ENCODE measurements at regions not wholly inside any gene's neighbourhood (a gene's known extent, or its start where the extent isn't known, plus 50 kb on each side); places are given as distances from the start of the nearest gene placed in this dataset.

DNA sequence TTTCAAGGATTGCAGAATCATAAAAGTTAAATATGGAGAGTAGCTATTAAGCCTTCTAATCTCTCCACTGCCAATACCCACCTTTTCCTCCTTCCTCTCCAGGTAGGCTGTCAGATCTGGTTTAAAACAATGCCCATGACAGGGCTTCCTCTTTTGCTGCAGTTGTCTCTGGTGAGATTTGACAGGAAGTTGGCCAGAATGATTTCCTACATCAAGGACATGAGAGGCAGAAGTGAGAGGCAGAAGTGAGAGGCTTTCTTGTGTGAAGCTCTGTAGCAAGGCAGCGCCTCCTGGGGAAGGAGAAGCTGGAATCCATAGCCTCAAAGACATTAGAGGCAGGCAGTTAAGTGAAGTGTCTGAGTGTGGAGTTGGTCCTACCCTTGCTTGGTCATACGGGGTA is 385.7 kb downstream of the HRH4 start:
- H3K23ac ChIP-seq (ENCODE audit: low read depth, low read length), result no peak overlapping the region; the same call in 1 of the 2 replicates
- no peak overlapping the region for H3K4me2 ChIP-seq (ENCODE audit: low read depth, low read length)
- H3K27ac ChIP-seq (ENCODE audit: insufficient read depth, low read length), result no peak overlapping the region
- no peak overlapping the region for H4K91ac ChIP-seq (ENCODE audit: insufficient read depth, low read depth, low read length)
- no peak overlapping the region for H2AK5ac ChIP-seq (ENCODE audit: low read depth, low read length)
- H3K56ac ChIP-seq (ENCODE audit: extremely low read depth, insufficient read depth, low read length), result no peak overlapping the region
- no peaks in the 10 kb centered on the region; the same call in 1 of the 2 replicates for H3K36me3 ChIP-seq (ENCODE audit: control insufficient read depth, insufficient read depth, low read length)
- no peak overlapping the region for H3K4me3 ChIP-seq (ENCODE audit: insufficient read depth, low read depth, low read length)
- H2AFZ ChIP-seq (replicated peaks; ENCODE audit: low read length, poor library complexity), result no peak overlapping the region
- H4K20me1 ChIP-seq (ENCODE audit: insufficient read depth, low read length), result no peaks in the 10 kb centered on the region
- H4K8ac ChIP-seq (ENCODE audit: low read depth in 2 of 2, low read length in 2 of 2), result no peak overlapping the region
- ATAC-seq (ENCODE audit: low read depth) (no peak), DNase-seq (no peak)
- H3K9me3 ChIP-seq (ENCODE audit: control insufficient read depth, insufficient read depth, low read length), result no peaks in the 10 kb centered on the region
- H2AK9ac ChIP-seq (replicated peaks; ENCODE audit: low read depth, low read length, poor library complexity), result no peak overlapping the region
- TF ChIP-seq RCOR1 (IDR thresholded peaks at IDR 0.05; ENCODE audit: insufficient replicate concordance, low read length) (no peak), NFE2L2 (IDR thresholded peaks at IDR 0.05; ENCODE audit: low read depth, low read length) (no peak), BHLHE40 (IDR thresholded peaks at IDR 0.05; ENCODE audit: low read depth, low read length) (no peak), SMC3 (IDR thresholded peaks at IDR 0.05; ENCODE audit: low read depth, low read length) (no peak), FOS (IDR thresholded peaks at IDR 0.05; ENCODE audit: low read depth, low read length) (no peak), MAFK (IDR thresholded peaks at IDR 0.05; ENCODE audit: low read depth, low read length) (no peak), MAZ (IDR thresholded peaks at IDR 0.05; ENCODE audit: borderline replicate concordance, low read depth, low read length) (no peak), RFX5 (IDR thresholded peaks at IDR 0.05; ENCODE audit: low read depth, low read length) (no peak), CHD1 (IDR thresholded peaks at IDR 0.05; ENCODE audit: low read depth, low read length) (no peak), MXI1 (IDR thresholded peaks at IDR 0.05; ENCODE audit: borderline replicate concordance, low read depth, low read length) (no peak)
- TF ChIP-seq, protein P1, sequence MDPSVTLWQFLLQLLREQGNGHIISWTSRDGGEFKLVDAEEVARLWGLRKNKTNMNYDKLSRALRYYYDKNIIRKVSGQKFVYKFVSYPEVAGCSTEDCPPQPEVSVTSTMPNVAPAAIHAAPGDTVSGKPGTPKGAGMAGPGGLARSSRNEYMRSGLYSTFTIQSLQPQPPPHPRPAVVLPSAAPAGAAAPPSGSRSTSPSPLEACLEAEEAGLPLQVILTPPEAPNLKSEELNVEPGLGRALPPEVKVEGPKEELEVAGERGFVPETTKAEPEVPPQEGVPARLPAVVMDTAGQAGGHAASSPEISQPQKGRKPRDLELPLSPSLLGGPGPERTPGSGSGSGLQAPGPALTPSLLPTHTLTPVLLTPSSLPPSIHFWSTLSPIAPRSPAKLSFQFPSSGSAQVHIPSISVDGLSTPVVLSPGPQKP (IDR thresholded peaks at IDR 0.05; ENCODE audit: borderline replicate concordance, low read depth, low read length), result no peak
- H2BK20ac ChIP-seq (ENCODE audit: low read depth, low read length), result no peak overlapping the region
- BruUV-seq (replicated peaks), result no TSS peak
- 0 out of 2 replicates have a peak, but pooled peaks cover 6% of the 10 kb centered on the region for H3K9me1 ChIP-seq (ENCODE audit: insufficient read depth, low read length)
- ChIA-PET CTCF (interaction anchor here (0.8 kb wide), 1 partner anchor 39 kb away, joined by 4 read pairs; no protein-coding TSS in a partner anchor), POLR2A (ENCODE audit: unreplicated experiment) (no interaction called here)
- in situ Hi-C loops (cut with MboI; ENCODE audit: low sequenced_read_pairs), result no loop called here
- H2BK15ac ChIP-seq (ENCODE audit: low read depth, low read length), result no peak overlapping the region
- H3K18ac ChIP-seq (ENCODE audit: low read depth, low read length), result no peak overlapping the region
- peaks cover 3% of the 10 kb centered on the region for H3K4me1 ChIP-seq (ENCODE audit: control insufficient read depth, insufficient read depth, low read length)
- H2BK120ac ChIP-seq (ENCODE audit: low read depth, low read length), result no peak overlapping the region
- H3K14ac ChIP-seq (replicated peaks; ENCODE audit: low read depth, low read length), result no peak overlapping the region
- dilution Hi-C loops (cut with HindIII; ENCODE audit: low sequenced_read_pairs, unreplicated experiment), result no loop called here
- H2BK5ac ChIP-seq (ENCODE audit: low read depth, low read length, poor library complexity, severe bottlenecking), result no peak overlapping the region
- no peaks in the 10 kb centered on the region for H3K79me1 ChIP-seq (ENCODE audit: low read depth in 1 of 2, low read length in 2 of 2)
- no CpG with 5 or more reads among the region's 2 CpGs for WGBS, 2 experiments (ENCODE audit: extremely low coverage in 2 of 2, insufficient read length in 1 of 2)
- intact Hi-C loops (cut with micrococcal nuclease), result no loop called here
- H3K9ac ChIP-seq (ENCODE audit: low read depth, low read length), result no peak overlapping the region
- H4K5ac ChIP-seq (ENCODE audit: low read depth, low read length), result no peak overlapping the region
- no peak overlapping the region for H3K4ac ChIP-seq (ENCODE audit: low read depth, low read length)
- H3K27me3 ChIP-seq (ENCODE audit: control insufficient read depth, insufficient read depth, low read length), result peaks cover 15% of the 10 kb centered on the region
